Activated CD4-positive, alpha-beta T cell treated with anti-CD3 and anti-CD28 coated beads, Interleukin-2, Interleukin-6, amounts not matched to agents 100 ng/mL and 50 ng/mL, durations not matched to agents 16 hours and 8 hours (primary cell): ENCODE measurements at regions not wholly inside any gene's neighbourhood (a gene's known extent, or its start where the extent isn't known, plus 50 kb on each side); places are given as distances from the start of the nearest gene placed in this dataset.

Experiments
- DNase-seq: peaks from one replicate; pipeline ENCODE4 v3.0.0-alpha.2; 2020

GRCh38 chr2:204187229-204188083 lies 250.9 kb downstream of the ICOS start:
- DNase-seq, result no peak

GRCh38 chr2:204191574-204191973 lies 255.0 kb downstream of the ICOS start:
- DNase-seq, result no peak

GRCh38 chr2:204195498-204195897 lies 258.9 kb downstream of the ICOS start:
- DNase-seq, result no peak

GRCh38 chr2:204197336-204198005 lies 260.9 kb downstream of the ICOS start:
- DNase-seq, result no peak

- DNase-seq, result no peak
Observed at GRCh38 chr2:204199357-204199756, 262.8 kb downstream of the ICOS start.

- no peak for DNase-seq
Observed at GRCh38 chr2:204201507-204201906, 264.9 kb downstream of the ICOS start.

GRCh38 chr2:204202253-204202652 lies 265.7 kb downstream of the ICOS start:
- DNase-seq, result no peak

- no peak for DNase-seq
Observed at GRCh38 chr2:204203704-204204103, 267.1 kb downstream of the ICOS start.

- no peak for DNase-seq
Observed at GRCh38 chr2:204205082-204205481, 268.5 kb downstream of the ICOS start.

GRCh38 chr2:204205538-204205937 lies 269.0 kb downstream of the ICOS start:
- no peak for DNase-seq

GRCh38 chr2:204207866-204208265 lies 271.3 kb downstream of the ICOS start:
- no peak for DNase-seq

GRCh38 chr2:204213588-204213987 lies 277.0 kb downstream of the ICOS start:
- no peak for DNase-seq

- no peak for DNase-seq
Observed at GRCh38 chr2:204218040-204218439, 281.5 kb downstream of the ICOS start.

GRCh38 chr2:204219196-204219595 lies 282.6 kb downstream of the ICOS start:
- DNase-seq, result no peak

GRCh38 chr2:204220896-204221295 lies 284.3 kb downstream of the ICOS start:
- no peak for DNase-seq

- no peak for DNase-seq
Observed at GRCh38 chr2:204223046-204223445, 286.5 kb downstream of the ICOS start.

- no peak for DNase-seq
Observed at GRCh38 chr2:204223544-204223943, 287.0 kb downstream of the ICOS start.

GRCh38 chr2:204225671-204226073 lies 289.1 kb downstream of the ICOS start:
- no peak for DNase-seq

GRCh38 chr2:204226305-204226880 lies 289.8 kb downstream of the ICOS start:
- no peak for DNase-seq

- DNase-seq, result no peak
Observed at GRCh38 chr2:204228169-204228886, 291.8 kb downstream of the ICOS start.

- DNase-seq, result no peak
Observed at GRCh38 chr2:204234248-204234647, 297.7 kb downstream of the ICOS start.

GRCh38 chr2:204234879-204235278 lies 298.3 kb downstream of the ICOS start:
- DNase-seq, result no peak

GRCh38 chr2:204237416-204237815 lies 300.9 kb downstream of the ICOS start:
- no peak for DNase-seq
